ENCODE measurements at regions not wholly inside any gene's neighbourhood (a gene's known extent, or its start where the extent isn't known, plus 50 kb on each side); places are given as distances from the start of the nearest gene placed in this dataset.

DNA sequence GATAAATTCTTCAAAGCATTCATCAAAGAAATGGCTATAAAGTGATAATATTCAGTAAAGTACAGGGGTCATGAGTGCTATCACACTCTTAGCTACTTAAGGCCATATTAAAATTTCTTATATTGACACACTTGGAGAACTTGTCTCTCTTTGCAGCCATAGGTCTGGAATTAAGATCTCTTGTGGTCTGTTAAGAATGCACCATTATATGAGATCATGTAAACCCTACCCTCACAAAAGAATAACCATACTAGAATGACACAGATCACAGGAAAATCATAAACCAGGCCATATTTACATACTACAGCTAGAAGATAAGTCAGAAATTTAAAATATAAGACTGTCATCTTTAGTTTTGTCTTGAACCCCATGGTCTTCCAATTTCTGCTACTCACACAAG lies 434.3 kb downstream of the PDGFC start:
- no peaks in the 10 kb centered on the region for H3K27me3 ChIP-seq
- peaks cover 0 to 3% (median 1%) of the 10 kb centered on the region in 4 donors for H3K9me3 ChIP-seq
- no peak for DNase-seq
- H3K4me3 ChIP-seq, result no peak overlapping the region
- H3K27ac ChIP-seq, result no peak overlapping the region
- H3K4me1 ChIP-seq, result no peaks in the 10 kb centered on the region
- TF ChIP-seq POLR2A (IDR thresholded peaks at IDR 0.05) (no peak), EP300 (IDR thresholded peaks at IDR 0.05) (no peak), POLR2AphosphoS5 (IDR thresholded peaks at IDR 0.05) (no peak)
- TF ChIP-seq, protein P1, sequence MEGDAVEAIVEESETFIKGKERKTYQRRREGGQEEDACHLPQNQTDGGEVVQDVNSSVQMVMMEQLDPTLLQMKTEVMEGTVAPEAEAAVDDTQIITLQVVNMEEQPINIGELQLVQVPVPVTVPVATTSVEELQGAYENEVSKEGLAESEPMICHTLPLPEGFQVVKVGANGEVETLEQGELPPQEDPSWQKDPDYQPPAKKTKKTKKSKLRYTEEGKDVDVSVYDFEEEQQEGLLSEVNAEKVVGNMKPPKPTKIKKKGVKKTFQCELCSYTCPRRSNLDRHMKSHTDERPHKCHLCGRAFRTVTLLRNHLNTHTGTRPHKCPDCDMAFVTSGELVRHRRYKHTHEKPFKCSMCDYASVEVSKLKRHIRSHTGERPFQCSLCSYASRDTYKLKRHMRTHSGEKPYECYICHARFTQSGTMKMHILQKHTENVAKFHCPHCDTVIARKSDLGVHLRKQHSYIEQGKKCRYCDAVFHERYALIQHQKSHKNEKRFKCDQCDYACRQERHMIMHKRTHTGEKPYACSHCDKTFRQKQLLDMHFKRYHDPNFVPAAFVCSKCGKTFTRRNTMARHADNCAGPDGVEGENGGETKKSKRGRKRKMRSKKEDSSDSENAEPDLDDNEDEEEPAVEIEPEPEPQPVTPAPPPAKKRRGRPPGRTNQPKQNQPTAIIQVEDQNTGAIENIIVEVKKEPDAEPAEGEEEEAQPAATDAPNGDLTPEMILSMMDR (IDR thresholded peaks at IDR 0.05), result no peak
- H3K36me3 ChIP-seq, result no peaks in the 10 kb centered on the region
- intact Hi-C loops (cut with DNase I), result no loop called here

DNA sequence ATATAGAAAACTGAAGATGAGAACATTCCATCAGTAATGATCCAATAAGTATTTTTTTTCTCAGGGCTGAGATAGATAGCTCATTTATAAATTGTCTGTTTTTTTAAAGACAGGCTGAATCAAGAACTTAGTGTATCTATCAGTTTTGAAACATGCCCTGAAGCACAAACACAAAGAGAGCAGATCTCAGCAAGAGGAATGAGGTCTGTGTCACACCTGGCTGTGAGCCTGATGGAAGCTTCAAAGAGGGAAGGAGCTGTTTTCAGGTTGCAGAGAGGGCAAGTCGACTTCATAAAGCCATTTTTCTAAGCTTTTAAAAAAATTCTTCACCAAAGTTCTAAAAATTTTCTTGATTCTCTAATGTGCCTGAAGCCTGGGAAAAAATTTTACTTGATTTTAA lies 434.9 kb downstream of the PDGFC start:
- Histone ChIP-seq H3K27ac (no peak overlapping the region), H3K4me3 (no peak overlapping the region), H3K9me3 (peaks cover 0 to 3% (median 1%) of the 10 kb centered on the region in 4 donors), H3K36me3 (no peaks in the 10 kb centered on the region), H3K27me3 (no peaks in the 10 kb centered on the region), H3K4me1 (no peaks in the 10 kb centered on the region)
- intact Hi-C loops (cut with DNase I), result no loop called here
- TF ChIP-seq EP300 (IDR thresholded peaks at IDR 0.05), result no peak
- WGBS, 2 donors, result 36 to 62% methylated on average over 1 of the region's 1 CpG
- DNase-seq, result no peak

GRCh38 chr4:156534205-156534604 lies 437.4 kb downstream of the PDGFC start:
- H3K4me3 ChIP-seq, result no peak overlapping the region
- peaks cover 0 to 3% (median 1%) of the 10 kb centered on the region in 4 donors for H3K9me3 ChIP-seq
- no peaks in the 10 kb centered on the region for H3K27me3 ChIP-seq
- no peak for TF ChIP-seq POLR2AphosphoS5 (IDR thresholded peaks at IDR 0.05)
- TF ChIP-seq, protein P1 (IDR thresholded peaks at IDR 0.05), result no peak
- TF ChIP-seq POLR2A (IDR thresholded peaks at IDR 0.05), result no peak
- TF ChIP-seq EP300 (IDR thresholded peaks at IDR 0.05), result no peak
- intact Hi-C loops (cut with DNase I), result no loop called here
- no peak overlapping the region for H3K27ac ChIP-seq
- no peaks in the 10 kb centered on the region for H3K36me3 ChIP-seq
- no peaks in the 10 kb centered on the region for H3K4me1 ChIP-seq
- 90 to 91% methylated on average over 2 of the region's 2 CpGs for WGBS, 2 donors
- no peak for DNase-seq

DNA sequence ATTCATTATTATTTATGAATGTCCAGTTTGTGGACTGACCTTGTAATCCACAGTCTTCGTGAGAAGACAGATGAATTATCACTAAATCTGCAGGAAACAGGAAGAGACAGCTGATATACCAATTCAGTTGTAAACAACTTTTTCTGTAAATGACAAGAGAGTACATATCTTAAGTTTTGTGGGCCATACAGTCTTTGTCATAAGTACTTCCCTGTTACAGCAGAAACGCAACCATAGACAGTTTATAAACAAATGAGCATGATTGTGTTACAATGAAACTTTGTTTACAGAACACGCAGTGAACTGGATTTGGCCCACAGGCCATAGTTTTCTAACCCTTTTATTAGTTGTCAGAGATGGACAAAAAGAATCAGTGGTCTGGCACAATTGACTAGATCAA lies 443.4 kb downstream of the PDGFC start:
- Histone ChIP-seq H3K36me3 (no peaks in the 10 kb centered on the region), H3K27me3 (no peaks in the 10 kb centered on the region), H3K4me1 (peaks cover 0 to 9% (median 3%) of the 10 kb centered on the region in 4 donors), H3K4me3 (no peak overlapping the region), H3K27ac (no peak overlapping the region), H3K9me3 (no peaks in the 10 kb centered on the region)
- intact Hi-C loops (cut with DNase I), result no loop called here
- no peak for DNase-seq
- TF ChIP-seq POLR2AphosphoS5 (IDR thresholded peaks at IDR 0.05), result no peak
- no peak for TF ChIP-seq POLR2A (IDR thresholded peaks at IDR 0.05)
- 32 to 50% methylated on average over 3 of the region's 3 CpGs for WGBS, 2 donors

DNA sequence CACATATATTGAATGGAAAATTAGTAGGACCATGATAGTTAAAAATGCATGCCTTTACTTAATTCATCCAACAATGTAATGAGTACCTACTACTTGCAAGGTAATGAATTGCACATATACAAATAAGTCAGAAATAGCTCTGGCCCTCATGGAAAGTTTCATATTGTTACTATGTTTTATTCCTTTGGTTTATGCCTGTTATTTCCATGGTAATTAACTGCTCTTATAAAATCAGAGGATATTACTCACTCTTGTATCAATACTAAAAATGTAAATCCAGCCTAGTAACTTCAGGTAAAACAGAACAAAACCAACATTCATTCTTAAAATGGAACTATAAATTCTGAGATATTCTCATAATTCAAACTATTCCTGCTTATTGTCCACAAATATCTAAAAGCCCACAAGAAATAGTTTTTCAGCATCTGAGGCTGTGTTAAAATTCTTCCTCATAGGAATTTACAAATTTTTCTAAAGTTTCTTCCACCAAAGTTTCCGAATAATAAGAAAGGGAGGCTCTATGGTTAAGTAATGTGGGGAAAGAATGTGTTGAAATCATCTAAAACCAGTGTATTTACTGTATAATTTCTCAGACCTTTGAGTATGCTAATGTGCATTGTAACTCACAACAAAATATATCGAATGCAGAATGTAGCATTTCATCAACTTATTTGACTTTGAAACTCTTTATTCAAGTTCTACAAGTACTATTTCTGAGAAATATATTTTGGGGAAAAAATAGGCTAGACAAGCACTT lies 444.2 kb downstream of the PDGFC start:
- WGBS, 2 donors, result 88 to 93% methylated on average over 2 of the region's 2 CpGs
- no peaks in the 10 kb centered on the region for H3K36me3 ChIP-seq
- TF ChIP-seq POLR2A (IDR thresholded peaks at IDR 0.05) (no peak), EP300 (IDR thresholded peaks at IDR 0.05) (no peak), POLR2AphosphoS5 (IDR thresholded peaks at IDR 0.05) (no peak)
- TF ChIP-seq, protein P1 (IDR thresholded peaks at IDR 0.05), result no peak
- no peak overlapping the region for H3K27ac ChIP-seq
- no peaks in the 10 kb centered on the region for H3K27me3 ChIP-seq
- intact Hi-C loops (cut with DNase I), result no loop called here
- DNase-seq, result no peak
- H3K9me3 ChIP-seq, result no peaks in the 10 kb centered on the region
- peaks cover 0 to 9% (median 3%) of the 10 kb centered on the region in 4 donors for H3K4me1 ChIP-seq
- H3K4me3 ChIP-seq, result no peak overlapping the region

DNA sequence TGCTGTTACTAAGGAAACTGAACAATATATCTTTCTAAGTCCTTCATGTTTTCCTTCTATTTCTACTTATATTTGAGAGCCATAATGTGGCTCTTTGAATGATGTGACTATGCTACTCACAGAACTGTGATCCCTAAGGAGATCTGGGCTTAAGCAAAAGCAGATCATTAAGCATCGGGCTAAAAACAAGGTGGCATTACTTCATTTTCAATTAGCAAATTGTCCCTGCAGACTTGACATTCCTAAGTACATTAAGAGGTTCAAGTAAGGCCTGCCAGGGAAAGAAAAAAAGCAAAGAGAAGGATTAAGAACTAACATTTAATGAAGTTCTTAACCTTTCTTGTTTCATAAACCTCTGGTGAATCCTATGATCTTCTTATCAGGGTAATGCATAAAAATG lies 447.6 kb downstream of the PDGFC start:
- H3K4me3 ChIP-seq, result no peak overlapping the region
- no peak for DNase-seq
- H3K27me3 ChIP-seq, result no peaks in the 10 kb centered on the region
- peaks cover 0 to 9% (median 3%) of the 10 kb centered on the region in 4 donors for H3K4me1 ChIP-seq
- H3K9me3 ChIP-seq, result no peaks in the 10 kb centered on the region
- intact Hi-C loops (cut with DNase I), result no loop called here
- no peak overlapping the region for H3K27ac ChIP-seq
- TF ChIP-seq POLR2AphosphoS5 (IDR thresholded peaks at IDR 0.05) (no peak), POLR2A (IDR thresholded peaks at IDR 0.05) (no peak), EP300 (IDR thresholded peaks at IDR 0.05) (no peak)
- TF ChIP-seq, protein P1 (IDR thresholded peaks at IDR 0.05), result no peak
- WGBS, 2 donors, result 89 to 94% methylated on average over 1 of the region's 1 CpG
- no peaks in the 10 kb centered on the region for H3K36me3 ChIP-seq

All from sigmoid colon (tissue), 6 donors.